Ovary (tissue), 7 donors: ENCODE measurements at regions not wholly inside any gene's neighbourhood (a gene's known extent, or its start where the extent isn't known, plus 50 kb on each side); places are given as distances from the start of the nearest gene placed in this dataset.

Source experiments
- DNase-seq, 5 donors: peaks; one replicate each; pipeline ENCODE4 v3.0.0-alpha.2; 2019 to 2020
- H3K27ac ChIP-seq, 2 donors: fragments of 200-600 bp; one replicate each; pipeline versions ENCODE4 v1.5.1 to v1.8.0; 2019 to 2022
- H3K27me3 ChIP-seq: fragments of 200-600 bp; one replicate; pipeline ENCODE4 v1.8.0; 2022
- H3K36me3 ChIP-seq: fragments of 200-600 bp; sonication (generic); one replicate; pipeline ENCODE4 v1.5.1; 2019
- H3K4me1 ChIP-seq: one replicate; pipeline ENCODE4 v1.8.1; 2013; ENCODE audit warnings: mild to moderate bottlenecking, moderate library complexity; ENCODE audit not compliant: insufficient read depth
- H3K4me3 ChIP-seq: fragments of 200-600 bp; sonication (generic); one replicate; pipeline ENCODE4 v1.5.1; 2017
- H3K9me3 ChIP-seq, 2 donors: fragments of 200-600 bp in 1 of 2; sonication (generic) in 1 of 2; one replicate each; pipeline versions ENCODE4 v1.5.1 to v1.8.1; 2013 to 2019; ENCODE audit warnings: mild to moderate bottlenecking in 1 of 2, moderate library complexity in 1 of 2
- EP300 ChIP-seq: sonication (generic); formaldehyde crosslinking; IDR thresholded peaks from one replicate; pipeline ENCODE4 v1.6.1; 2017; ENCODE audit warnings: antibody characterized with exemption
- POLR2A ChIP-seq: fragments of 450-650 bp; IDR thresholded peaks from one replicate; pipeline ENCODE4 v1.6.1; 2017; ENCODE audit warnings: antibody characterized with exemption, mild to moderate bottlenecking, moderate library complexity
- WGBS, 3 donors: extraction: QIAGEN DNeasy Blood & Tissue Kit in 1 of 3; methylation state at CpG; one replicate each; pipeline versions ENCODE4 v1.1.5 to v1.1.7; 2013 to 2017; 5-methylcytosine and 5-hydroxymethylcytosine counted together
- intact Hi-C, 4 donors: fragments of 100-400 bp; cut with DNase I; formaldehyde crosslinking; loops; one replicate each; pipeline versions ENCODE4 v1.11.0 to v1.15.1; 2022 to 2023
- TF ChIP-seq, protein P1 (sequence below), 3 donors: fragments of 450-650 bp in 2 of 3; fragments of 200-600 bp in 1 of 3; IDR thresholded peaks; one replicate each; pipeline versions ENCODE4 v1.5.1 to v1.8.0; 2016 to 2022; ENCODE audit warnings: antibody characterized with exemption in 3 of 3, mild to moderate bottlenecking in 1 of 3
- donor health status: DM: no; HTN: no; CAD: no; lungs with moderate emphysema.
- donor health status: DM: no; HTN: no; CAD: no.
- donor health status: Bipolar disorder and iron deficiency.
- donor health status: DM: no; HTN: no; CAD: no.
- donor health status: DM: yes; HTN: yes; CAD: no.

DNA sequence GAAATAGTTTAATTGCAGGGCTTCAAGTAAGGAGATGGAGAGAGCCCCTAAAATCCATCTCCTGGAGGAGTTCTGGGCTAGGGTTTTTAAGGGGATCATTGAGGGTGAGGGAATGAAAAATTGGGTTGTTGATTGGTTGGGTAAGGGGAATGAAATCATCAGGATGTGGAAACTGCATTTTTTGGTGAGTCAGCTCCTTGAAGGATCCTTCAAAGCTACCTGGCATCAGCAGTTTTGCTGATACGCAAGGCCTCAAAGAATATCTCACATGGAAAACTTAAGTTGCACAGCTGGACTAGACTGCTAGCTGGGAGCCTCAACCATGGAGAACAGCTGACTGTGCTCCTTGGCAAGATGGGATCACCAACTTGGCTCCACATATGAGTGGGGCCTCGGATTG is 136.7 kb downstream of the FGF10 start:
- Histone ChIP-seq H3K36me3 (no peaks in the 10 kb centered on the region), H3K4me3 (no peak overlapping the region), H3K9me3 (no peaks in the 10 kb centered on the region), H3K27me3 (no peaks in the 10 kb centered on the region), H3K27ac (no peak overlapping the region), H3K4me1 (no peaks in the 10 kb centered on the region)
- intact Hi-C loops = no loop called here
- WGBS, 3 donors = 80 to 82% (median 80%) methylated on average over 2 of the region's 2 CpGs
- TF ChIP-seq EP300 = no peak
- DNase-seq = no peak

DNA sequence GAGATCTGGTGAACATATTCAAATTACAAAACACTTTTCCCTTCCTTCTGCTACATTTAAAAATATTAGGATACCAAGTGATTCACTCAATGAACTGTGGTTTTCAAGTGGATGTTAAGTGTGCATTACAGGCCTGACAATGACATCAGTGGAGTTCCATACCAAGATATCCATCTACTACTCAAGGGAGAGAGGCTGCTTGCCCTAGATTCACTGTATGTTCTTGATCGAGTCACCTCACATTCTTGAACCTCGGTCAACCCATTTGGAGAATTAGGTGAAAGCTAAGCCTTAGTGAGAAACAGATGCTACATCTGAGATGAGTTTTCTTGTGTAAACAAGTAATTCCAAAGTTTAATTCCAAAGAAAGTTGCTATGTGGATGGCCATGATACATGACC is 142.2 kb downstream of the FGF10 start:
- intact Hi-C loops = no loop called here
- TF ChIP-seq, protein P1, sequence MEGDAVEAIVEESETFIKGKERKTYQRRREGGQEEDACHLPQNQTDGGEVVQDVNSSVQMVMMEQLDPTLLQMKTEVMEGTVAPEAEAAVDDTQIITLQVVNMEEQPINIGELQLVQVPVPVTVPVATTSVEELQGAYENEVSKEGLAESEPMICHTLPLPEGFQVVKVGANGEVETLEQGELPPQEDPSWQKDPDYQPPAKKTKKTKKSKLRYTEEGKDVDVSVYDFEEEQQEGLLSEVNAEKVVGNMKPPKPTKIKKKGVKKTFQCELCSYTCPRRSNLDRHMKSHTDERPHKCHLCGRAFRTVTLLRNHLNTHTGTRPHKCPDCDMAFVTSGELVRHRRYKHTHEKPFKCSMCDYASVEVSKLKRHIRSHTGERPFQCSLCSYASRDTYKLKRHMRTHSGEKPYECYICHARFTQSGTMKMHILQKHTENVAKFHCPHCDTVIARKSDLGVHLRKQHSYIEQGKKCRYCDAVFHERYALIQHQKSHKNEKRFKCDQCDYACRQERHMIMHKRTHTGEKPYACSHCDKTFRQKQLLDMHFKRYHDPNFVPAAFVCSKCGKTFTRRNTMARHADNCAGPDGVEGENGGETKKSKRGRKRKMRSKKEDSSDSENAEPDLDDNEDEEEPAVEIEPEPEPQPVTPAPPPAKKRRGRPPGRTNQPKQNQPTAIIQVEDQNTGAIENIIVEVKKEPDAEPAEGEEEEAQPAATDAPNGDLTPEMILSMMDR (IDR thresholded peaks at IDR 0.05) = no peak
- TF ChIP-seq POLR2A = no peak
- no peak for TF ChIP-seq EP300
- 83 to 95% (median 90%) methylated on average over 2 of the region's 2 CpGs for WGBS, 3 donors

DNA sequence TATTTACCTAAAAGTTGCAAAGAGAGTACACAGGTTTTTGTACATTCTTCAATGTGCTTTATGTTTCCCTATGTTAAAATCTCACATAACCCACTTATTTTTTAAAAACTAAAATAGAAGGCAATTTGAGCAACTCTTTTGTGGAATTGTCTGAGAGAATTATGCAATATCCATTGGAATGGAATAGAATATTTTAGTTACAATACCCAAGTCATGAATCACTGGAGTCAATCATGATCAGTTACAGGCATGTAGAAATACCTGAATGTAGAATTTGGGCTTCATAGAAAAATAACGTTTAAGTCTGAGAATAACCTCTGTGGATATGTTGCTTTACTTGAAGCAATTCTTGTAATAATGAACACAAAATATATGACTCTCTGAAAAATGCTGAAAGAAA is 143.3 kb downstream of the FGF10 start:
- H3K27ac ChIP-seq = no peak overlapping the region
- H3K9me3 ChIP-seq = no peaks in the 10 kb centered on the region
- H3K36me3 ChIP-seq = no peaks in the 10 kb centered on the region
- no peaks in the 10 kb centered on the region for H3K27me3 ChIP-seq
- DNase-seq = no peak
- intact Hi-C loops = no loop called here
- H3K4me1 ChIP-seq = no peaks in the 10 kb centered on the region
- no peak overlapping the region for H3K4me3 ChIP-seq
- WGBS, 3 donors = 79 to 95% (median 83%) methylated on average over 1 of the region's 1 CpG
- no peak for TF ChIP-seq EP300
- TF ChIP-seq, protein P1 (IDR thresholded peaks at IDR 0.05) = no peak
- no peak for TF ChIP-seq POLR2A

More for the DNA sequence above, 142.2 kb downstream of the FGF10 start:
- H3K4me1 ChIP-seq = no peaks in the 10 kb centered on the region
- H3K27ac ChIP-seq = no peak overlapping the region
- H3K27me3 ChIP-seq = no peaks in the 10 kb centered on the region
- H3K4me3 ChIP-seq = no peak overlapping the region
- no peaks in the 10 kb centered on the region for H3K36me3 ChIP-seq
- H3K9me3 ChIP-seq = no peaks in the 10 kb centered on the region
- no peak for DNase-seq

DNA sequence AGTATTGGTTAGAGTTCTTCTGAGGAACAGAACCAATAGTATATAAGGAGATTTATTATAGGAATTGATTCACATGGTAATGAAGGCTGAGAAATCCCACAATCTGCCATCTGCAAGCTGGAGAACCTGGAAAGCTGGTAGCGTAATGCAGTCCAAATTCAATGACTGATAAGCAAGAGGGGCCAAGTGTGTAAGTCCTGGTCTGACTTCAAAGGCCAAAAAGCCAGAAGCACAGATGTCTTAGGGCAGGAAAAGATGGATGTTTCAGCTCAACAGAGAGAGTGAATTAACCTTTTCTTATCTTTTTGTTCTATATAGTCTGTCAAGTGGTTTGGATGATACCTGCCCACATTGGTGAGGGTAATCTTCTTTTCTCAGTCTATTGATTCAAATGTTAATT is 146.4 kb downstream of the FGF10 start:
- no peaks in the 10 kb centered on the region for H3K36me3 ChIP-seq
- no peaks in the 10 kb centered on the region for H3K27me3 ChIP-seq
- no peak for DNase-seq
- no peak overlapping the region for H3K27ac ChIP-seq
- no peaks in the 10 kb centered on the region for H3K4me1 ChIP-seq
- intact Hi-C loops = no loop called here
- H3K9me3 ChIP-seq = no peaks in the 10 kb centered on the region
- no peak for TF ChIP-seq POLR2A
- no peak for TF ChIP-seq EP300
- TF ChIP-seq, protein P1 (IDR thresholded peaks at IDR 0.05) = no peak
- H3K4me3 ChIP-seq = no peak overlapping the region
- 91 to 98% (median 91%) methylated on average over 1 of the region's 1 CpG for WGBS, 3 donors

DNA sequence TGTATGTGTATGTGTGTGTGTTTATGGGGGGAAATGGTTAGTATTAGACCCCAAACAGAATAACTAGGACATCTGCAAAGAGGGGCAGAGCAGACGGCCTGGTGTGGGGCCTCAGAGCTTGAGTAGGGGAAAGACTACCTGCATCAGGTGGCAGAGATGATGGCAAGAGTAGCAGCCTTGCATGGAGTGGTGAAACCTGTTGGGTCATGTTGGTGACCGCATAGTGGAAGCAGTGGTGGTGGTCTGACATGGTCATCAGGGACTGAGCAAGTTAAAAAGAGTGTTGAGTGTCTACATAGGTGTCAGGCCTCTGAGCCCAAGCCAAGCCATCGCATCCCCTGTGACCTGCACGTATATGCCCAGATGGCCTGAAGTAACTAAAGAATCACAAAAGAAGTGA is 153.2 kb downstream of the FGF10 start:
- no peaks in the 10 kb centered on the region for H3K9me3 ChIP-seq
- no peaks in the 10 kb centered on the region for H3K36me3 ChIP-seq
- H3K27ac ChIP-seq = no peak overlapping the region
- 79 to 90% (median 87%) methylated on average over 4 of the region's 4 CpGs for WGBS, 3 donors
- no peak for TF ChIP-seq POLR2A
- no peaks in the 10 kb centered on the region for H3K4me1 ChIP-seq
- no peak for DNase-seq
- intact Hi-C loops = no loop called here
- H3K27me3 ChIP-seq = peaks cover 2% of the 10 kb centered on the region
- H3K4me3 ChIP-seq = no peak overlapping the region

DNA sequence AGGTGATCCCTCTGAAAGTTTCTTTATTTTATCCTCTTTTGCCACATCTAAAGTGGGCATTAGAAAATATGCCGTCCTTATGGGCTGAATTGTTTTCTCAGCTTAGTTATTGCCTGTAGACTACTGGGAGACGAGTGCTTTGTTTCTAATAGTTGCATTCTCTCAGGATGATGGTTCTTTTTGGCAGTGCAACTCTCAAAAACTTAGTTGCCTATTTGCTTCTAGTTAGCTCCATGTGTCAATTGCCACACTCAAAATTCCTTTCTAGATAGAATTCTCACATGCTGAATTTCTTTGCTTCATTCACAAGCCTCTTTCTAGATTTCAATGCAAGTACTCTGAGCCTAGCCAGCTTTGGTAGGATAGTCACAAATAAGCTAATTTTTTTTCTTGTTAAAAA is 155.5 kb downstream of the FGF10 start:
- Histone ChIP-seq H3K27me3 (peaks cover 2% of the 10 kb centered on the region), H3K9me3 (no peaks in the 10 kb centered on the region), H3K27ac (no peak overlapping the region), H3K4me1 (no peaks in the 10 kb centered on the region), H3K4me3 (no peak overlapping the region), H3K36me3 (no peaks in the 10 kb centered on the region)
- DNase-seq = no peak
- 83 to 86% (median 84%) methylated on average over 2 of the region's 2 CpGs for WGBS, 3 donors
- TF ChIP-seq, protein P1 (IDR thresholded peaks at IDR 0.05) = no peak
- no peak for TF ChIP-seq POLR2A
- TF ChIP-seq EP300 = no peak
- intact Hi-C loops = loop anchor here in 1 of 4 donors (2.0 kb wide), 1 partner anchor 17 kb away; no protein-coding TSS in a partner anchor
